IMR-90 (cell line): ENCODE measurements at regions not wholly inside any gene's neighbourhood (a gene's known extent, or its start where the extent isn't known, plus 50 kb on each side); places are given as distances from the start of the nearest gene placed in this dataset.

Experiments
- ATAC-seq: fragments of 200-7000 bp; cut with Tn5 transposase; 2 replicates; pipeline ENCODE4 v1.9.1; 2020; ENCODE audit warnings: low read depth, mild to moderate bottlenecking, moderate library complexity
- BruUV-seq: library from RNA; stranded (reverse); fragments of 400-500 nt; replicated peaks from 2 replicates; lab custom pipeline; 2021; lab: Mats Ljungman, UMichigan
- CTCF ChIA-PET: fragments of 300-600 bp; formaldehyde crosslinking; extraction: SDS; loops from one replicate; lab custom pipeline; 2021; ENCODE audit warnings: antibody characterized with exemption; lab: Yijun Ruan, JAX
- POLR2A ChIA-PET: fragments of 300-600 bp; sonication (Branson Sonifier 250); formaldehyde crosslinking; loops from one replicate; lab custom pipeline; 2022; ENCODE audit warnings: antibody characterized with exemption; ENCODE audit not compliant: unreplicated experiment; lab: Charles Lee
- DNase-seq: peaks from one replicate; pipeline ENCODE4 v3.0.0; 2013
- H2AFZ ChIP-seq: replicated peaks from 2 replicates; pipeline ENCODE3; 2013; ENCODE audit warnings: low read length, mild to moderate bottlenecking; ENCODE audit not compliant: poor library complexity
- H2AK5ac ChIP-seq: 2 replicates; pipeline ENCODE4 v1.6.1; 2013; ENCODE audit warnings: low read depth, low read length, inconsistent platforms
- H2AK9ac ChIP-seq: replicated peaks from 2 replicates; pipeline ENCODE3; 2013; ENCODE audit warnings: mild to moderate bottlenecking, low read depth, low read length, moderate library complexity; ENCODE audit not compliant: poor library complexity
- H2BK120ac ChIP-seq: 2 replicates; pipeline ENCODE4 v1.6.1; 2013; ENCODE audit warnings: low read depth, low read length, inconsistent platforms
- H2BK15ac ChIP-seq: 3 replicates; pipeline ENCODE4 v1.6.1; 2013; ENCODE audit warnings: low read depth, low read length, inconsistent platforms
- H2BK20ac ChIP-seq: 2 replicates; pipeline ENCODE4 v1.6.1; 2013; ENCODE audit warnings: low read depth, mild to moderate bottlenecking, inconsistent platforms, low read length, moderate library complexity
- H2BK5ac ChIP-seq: 2 replicates; pipeline ENCODE4 v1.6.1; 2013; ENCODE audit warnings: mild to moderate bottlenecking, low read depth, low read length, inconsistent platforms; ENCODE audit not compliant: poor library complexity, severe bottlenecking
- H3K14ac ChIP-seq: replicated peaks from 2 replicates; pipeline ENCODE4 v1.6.1; 2013; ENCODE audit warnings: low read depth, low read length, inconsistent platforms
- H3K18ac ChIP-seq: 2 replicates; pipeline ENCODE4 v1.6.1; 2013; ENCODE audit warnings: low read depth, low read length, control low read depth
- H3K23ac ChIP-seq: 2 replicates; pipeline ENCODE4 v1.6.1; 2013; ENCODE audit warnings: low read depth, low read length, inconsistent platforms
- H3K27ac ChIP-seq: 2 replicates; pipeline ENCODE4 v1.5.1; 2013; ENCODE audit warnings: mild to moderate bottlenecking, control low read depth, low read length; ENCODE audit not compliant: insufficient read depth
- H3K27me3 ChIP-seq: 2 replicates; pipeline ENCODE4 v1.6.1; 2013; ENCODE audit warnings: low read length; ENCODE audit not compliant: control insufficient read depth, insufficient read depth
- H3K36me3 ChIP-seq: 2 replicates; pipeline ENCODE4 v1.6.1; 2013; ENCODE audit warnings: low read length, mixed read lengths; ENCODE audit not compliant: control insufficient read depth, insufficient read depth
- H3K4ac ChIP-seq: 2 replicates; pipeline ENCODE4 v1.6.1; 2013; ENCODE audit warnings: low read depth, low read length, inconsistent platforms
- H3K4me1 ChIP-seq: 2 replicates; pipeline ENCODE4 v1.6.1; 2013; ENCODE audit warnings: low read length, mixed read lengths; ENCODE audit not compliant: control insufficient read depth, insufficient read depth
- H3K4me2 ChIP-seq: 2 replicates; pipeline ENCODE4 v1.6.1; 2013; ENCODE audit warnings: low read depth, mild to moderate bottlenecking, control low read depth, low read length, moderate library complexity
- H3K4me3 ChIP-seq: 2 replicates; pipeline ENCODE4 v1.5.1; 2013; ENCODE audit warnings: low read depth, mild to moderate bottlenecking, control low read depth, low read length, moderate library complexity; ENCODE audit not compliant: insufficient read depth
- H3K56ac ChIP-seq: 2 replicates; pipeline ENCODE4 v1.6.1; 2013; ENCODE audit warnings: low read length, inconsistent platforms; ENCODE audit not compliant: insufficient read depth; ENCODE audit errors: extremely low read depth
- H3K79me1 ChIP-seq, 2 experiments: 2 replicates each; pipeline ENCODE4 v1.6.1; 2013; ENCODE audit warnings: low read length in 2 of 2, inconsistent platforms in 1 of 2, low read depth in 1 of 2
- H3K9ac ChIP-seq: 2 replicates; pipeline ENCODE4 v1.6.1; 2013; ENCODE audit warnings: low read depth, low read length, control low read depth
- H3K9me1 ChIP-seq: 2 replicates; pipeline ENCODE4 v1.6.1; 2013; ENCODE audit warnings: low read length, inconsistent platforms; ENCODE audit not compliant: insufficient read depth
- H3K9me3 ChIP-seq: 2 replicates; pipeline ENCODE4 v1.6.1; 2013; ENCODE audit warnings: low read length; ENCODE audit not compliant: control insufficient read depth, insufficient read depth
- H4K20me1 ChIP-seq: 2 replicates; pipeline ENCODE4 v1.6.1; 2013; ENCODE audit warnings: low read length, inconsistent platforms; ENCODE audit not compliant: insufficient read depth
- H4K5ac ChIP-seq: 2 replicates; pipeline ENCODE4 v1.6.1; 2013; ENCODE audit warnings: mild to moderate bottlenecking, low read depth, low read length, control low read depth
- H4K8ac ChIP-seq, 2 experiments: 2 replicates each; pipeline ENCODE4 v1.6.1; 2013; ENCODE audit warnings: low read depth in 2 of 2, low read length in 2 of 2, control low read depth in 1 of 2, inconsistent platforms in 1 of 2
- H4K91ac ChIP-seq: 2 replicates; pipeline ENCODE4 v1.6.1; 2013; ENCODE audit warnings: low read depth, low read length, inconsistent platforms; ENCODE audit not compliant: insufficient read depth
- BHLHE40 ChIP-seq: fragments of 150-350 bp; IDR thresholded peaks from 2 replicates; pipeline ENCODE4 v1.6.1; 2016; ENCODE audit warnings: mild to moderate bottlenecking, low read depth, low read length
- CEBPB ChIP-seq: IDR thresholded peaks from 2 replicates; pipeline ENCODE4 v1.6.1; 2012; ENCODE audit warnings: low read depth, low read length, improper control_type of control experiment
- CHD1 ChIP-seq: IDR thresholded peaks from 2 replicates; pipeline ENCODE4 v1.6.1; 2012; ENCODE audit warnings: low read depth, low read length, improper control_type of control experiment
- CTCF ChIP-seq: conservative IDR thresholded peaks from 2 replicates; pipeline ENCODE4 v1.5.1; 2012; ENCODE audit warnings: mild to moderate bottlenecking, low read depth, low read length, improper control_type of control experiment
- FOS ChIP-seq: fragments of 150-350 bp; IDR thresholded peaks from 2 replicates; pipeline ENCODE4 v1.6.1; 2016; ENCODE audit warnings: low read depth, low read length
- MAFK ChIP-seq: IDR thresholded peaks from 2 replicates; pipeline ENCODE4 v1.6.1; 2012; ENCODE audit warnings: low read depth, low read length, improper control_type of control experiment
- MAZ ChIP-seq: IDR thresholded peaks from 2 replicates; pipeline ENCODE4 v1.6.1; 2012; ENCODE audit warnings: low read depth, mild to moderate bottlenecking, low read length, improper control_type of control experiment, moderate library complexity, borderline replicate concordance
- MXI1 ChIP-seq: IDR thresholded peaks from 2 replicates; pipeline ENCODE4 v1.6.1; 2012; ENCODE audit warnings: low read depth, mild to moderate bottlenecking, low read length, moderate library complexity, borderline replicate concordance
- NFE2L2 ChIP-seq: fragments of 150-350 bp; IDR thresholded peaks from 2 replicates; pipeline ENCODE4 v1.6.1; 2016; ENCODE audit warnings: low read depth, mild to moderate bottlenecking, low read length
- POLR2A ChIP-seq: IDR thresholded peaks from 2 replicates; pipeline ENCODE4 v1.6.1; 2012; ENCODE audit warnings: mild to moderate bottlenecking, low read depth, low read length
- RAD21 ChIP-seq: IDR thresholded peaks from 2 replicates; pipeline ENCODE4 v1.6.1; 2012; ENCODE audit warnings: low read length, improper control_type of control experiment
- RCOR1 ChIP-seq: IDR thresholded peaks from 2 replicates; pipeline ENCODE4 v1.6.1; 2012; ENCODE audit warnings: mild to moderate bottlenecking, low read length, improper control_type of control experiment; ENCODE audit not compliant: insufficient replicate concordance
- RFX5 ChIP-seq: IDR thresholded peaks from 2 replicates; pipeline ENCODE4 v1.8.0; 2012; ENCODE audit warnings: low read depth, mild to moderate bottlenecking, low read length, moderate library complexity
- WGBS, 2 experiments: methylation state at CpG; one replicate each; pipeline versions ENCODE4 v1.1.5 to v1.1.7; 2013; ENCODE audit warnings: missing lambda C conversion rate in 2 of 2; ENCODE audit not compliant: insufficient read length in 1 of 2; ENCODE audit errors: extremely low coverage in 2 of 2; 5-methylcytosine and 5-hydroxymethylcytosine counted together
- dilution Hi-C: fragments of 300-500 bp; cut with HindIII; formaldehyde crosslinking; loops from one replicate; pipeline ENCODE4 v1.14.3; 2018; ENCODE audit warnings: low sequenced_read_pairs; ENCODE audit not compliant: unreplicated experiment
- in situ Hi-C: fragments of 300-500 bp; cut with MboI; formaldehyde crosslinking; loops from 3 replicates; pipeline ENCODE4 v1.14.3; 2019; ENCODE audit warnings: low sequenced_read_pairs, inconsistent platforms, mixed read lengths
- intact Hi-C: fragments of 100-400 bp; cut with micrococcal nuclease; formaldehyde crosslinking; loops from 2 replicates; pipeline ENCODE4 v1.10.0; 2022
- TF ChIP-seq, protein P1 (sequence below): fragments of 150-350 bp; IDR thresholded peaks from 2 replicates; pipeline ENCODE4 v1.6.1; 2016; ENCODE audit warnings: low read depth, mild to moderate bottlenecking, low read length, moderate library complexity, borderline replicate concordance
- TF ChIP-seq, protein P2 (sequence below): fragments of 150-350 bp; IDR thresholded peaks from 2 replicates; pipeline ENCODE4 v1.6.1; 2017; ENCODE audit warnings: mild to moderate bottlenecking, antibody characterized with exemption, low read length, low read depth

DNA sequence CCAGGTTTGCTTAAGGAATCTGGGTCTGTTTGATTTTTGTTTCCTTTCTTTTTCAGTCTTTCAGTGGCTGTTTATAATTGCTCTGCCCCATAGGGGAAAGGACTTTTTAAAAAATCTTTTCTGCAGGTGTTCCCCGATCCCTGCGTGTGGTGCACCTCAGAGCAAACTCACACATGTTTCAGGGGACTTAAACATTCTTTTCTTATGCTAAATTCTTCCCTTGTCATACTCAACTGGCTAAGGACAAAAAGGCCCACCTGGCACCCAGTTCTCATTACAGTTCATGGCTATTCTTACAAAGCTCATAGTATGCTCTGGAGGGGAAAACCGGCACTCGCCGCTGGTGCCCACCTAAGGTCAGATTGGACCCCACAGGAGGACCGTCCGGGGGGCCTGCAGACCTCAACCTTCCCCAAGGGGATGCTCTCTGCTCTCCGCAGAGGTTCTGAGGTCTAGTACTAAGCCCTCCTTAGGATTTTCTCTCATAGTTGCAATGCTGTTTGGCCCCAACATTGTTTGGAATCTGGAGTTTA lies 220.3 kb downstream of the HGF start:
- no TSS peak for BruUV-seq
- H2BK5ac ChIP-seq = no peak overlapping the region
- H4K8ac ChIP-seq = no peak overlapping the region
- H3K56ac ChIP-seq = no peak overlapping the region
- no peak overlapping the region for H2BK20ac ChIP-seq
- H3K4me1 ChIP-seq = no peaks in the 10 kb centered on the region
- H3K14ac ChIP-seq = no peak overlapping the region
- ChIA-PET CTCF (no interaction called here), POLR2A (no interaction called here)
- no peaks in the 10 kb centered on the region for H3K9me1 ChIP-seq
- no peaks in the 10 kb centered on the region for H3K79me1 ChIP-seq
- no peak overlapping the region for H2BK15ac ChIP-seq
- no peak overlapping the region for H4K5ac ChIP-seq
- no peak overlapping the region for H3K4ac ChIP-seq
- dilution Hi-C loops = no loop called here
- no peak overlapping the region for H3K18ac ChIP-seq
- no peak overlapping the region for H2BK120ac ChIP-seq
- in situ Hi-C loops = no loop called here
- DNase-seq (no peak), ATAC-seq (no peak)
- no peak overlapping the region for H4K91ac ChIP-seq
- no peak overlapping the region for H3K4me3 ChIP-seq
- no peak overlapping the region for H2AK5ac ChIP-seq
- no peak overlapping the region for H3K4me2 ChIP-seq
- WGBS, 2 experiments = 100% methylated on average over 2 of the region's 8 CpGs; no CpG with 5 or more reads in 1 of the 2 experiments
- no peaks in the 10 kb centered on the region for H3K36me3 ChIP-seq
- no peak overlapping the region for H3K9ac ChIP-seq
- H3K27me3 ChIP-seq = no peaks in the 10 kb centered on the region
- H2AK9ac ChIP-seq = no peak overlapping the region
- no peak overlapping the region for H3K27ac ChIP-seq
- TF ChIP-seq MXI1 (no peak), MAZ (no peak), FOS (no peak), BHLHE40 (no peak), CHD1 (no peak), CEBPB (no peak), RAD21 (no peak), NFE2L2 (no peak), RCOR1 (no peak), CTCF (no peak), MAFK (no peak), POLR2A (no peak), RFX5 (no peak)
- TF ChIP-seq, protein P1, sequence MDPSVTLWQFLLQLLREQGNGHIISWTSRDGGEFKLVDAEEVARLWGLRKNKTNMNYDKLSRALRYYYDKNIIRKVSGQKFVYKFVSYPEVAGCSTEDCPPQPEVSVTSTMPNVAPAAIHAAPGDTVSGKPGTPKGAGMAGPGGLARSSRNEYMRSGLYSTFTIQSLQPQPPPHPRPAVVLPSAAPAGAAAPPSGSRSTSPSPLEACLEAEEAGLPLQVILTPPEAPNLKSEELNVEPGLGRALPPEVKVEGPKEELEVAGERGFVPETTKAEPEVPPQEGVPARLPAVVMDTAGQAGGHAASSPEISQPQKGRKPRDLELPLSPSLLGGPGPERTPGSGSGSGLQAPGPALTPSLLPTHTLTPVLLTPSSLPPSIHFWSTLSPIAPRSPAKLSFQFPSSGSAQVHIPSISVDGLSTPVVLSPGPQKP = no peak
- TF ChIP-seq, protein P2, sequence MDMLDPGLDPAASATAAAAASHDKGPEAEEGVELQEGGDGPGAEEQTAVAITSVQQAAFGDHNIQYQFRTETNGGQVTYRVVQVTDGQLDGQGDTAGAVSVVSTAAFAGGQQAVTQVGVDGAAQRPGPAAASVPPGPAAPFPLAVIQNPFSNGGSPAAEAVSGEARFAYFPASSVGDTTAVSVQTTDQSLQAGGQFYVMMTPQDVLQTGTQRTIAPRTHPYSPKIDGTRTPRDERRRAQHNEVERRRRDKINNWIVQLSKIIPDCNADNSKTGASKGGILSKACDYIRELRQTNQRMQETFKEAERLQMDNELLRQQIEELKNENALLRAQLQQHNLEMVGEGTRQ = no peak
- intact Hi-C loops = no loop called here
- H4K20me1 ChIP-seq = no peaks in the 10 kb centered on the region
- H3K23ac ChIP-seq = no peak overlapping the region
- H3K9me3 ChIP-seq = no peaks in the 10 kb centered on the region
- H2AFZ ChIP-seq = no peak overlapping the region
